Colonic mucosa (tissue), 4 donors: ENCODE measurements at regions not wholly inside any gene's neighbourhood (a gene's known extent, or its start where the extent isn't known, plus 50 kb on each side); places are given as distances from the start of the nearest gene placed in this dataset.

ENCODE experiments used
- DNase-seq: peaks from one replicate; pipeline ENCODE4 v3.0.0-alpha.2; 2020
- H3K27ac ChIP-seq: fragments of 200-600 bp; one replicate; pipeline ENCODE4 v1.8.0; 2021
- H3K27me3 ChIP-seq: fragments of 200-600 bp; one replicate; pipeline ENCODE4 v1.8.0; 2021
- H3K36me3 ChIP-seq: fragments of 200-600 bp; one replicate; pipeline ENCODE4 v1.8.0; 2021
- H3K4me1 ChIP-seq: fragments of 200-600 bp; one replicate; pipeline ENCODE4 v1.8.0; 2021; ENCODE audit warnings: mild to moderate bottlenecking
- H3K4me3 ChIP-seq: fragments of 200-600 bp; one replicate; pipeline ENCODE4 v1.8.0; 2021
- H3K9ac ChIP-seq, 2 donors: one replicate each; pipeline ENCODE4 v1.7.0; 2013; ENCODE audit warnings: control low read depth in 2 of 2, low read depth in 2 of 2, low read length in 2 of 2
- H3K9me3 ChIP-seq: fragments of 200-600 bp; one replicate; pipeline ENCODE4 v1.8.0; 2021
- CTCF ChIP-seq: fragments of 200-600 bp; IDR thresholded peaks from one replicate; pipeline ENCODE4 v1.8.0; 2022; ENCODE audit warnings: antibody characterized with exemption, mild to moderate bottlenecking
- intact Hi-C: fragments of 100-400 bp; cut with DNase I; formaldehyde crosslinking; loops from one replicate; pipeline ENCODE4 v1.14.1; 2022
- donor health status: healthy.
- donor health status: DM: no; HTN: no; CAD: no.
- donor health status: DM: no; HTN: no; CAD: no.

- no peaks in the 10 kb centered on the region for H3K27me3 ChIP-seq
- DNase-seq, result no peak
Measured at GRCh38 chr1:112779665-112780526, 64.8 kb upstream of the PPM1J start.

DNA sequence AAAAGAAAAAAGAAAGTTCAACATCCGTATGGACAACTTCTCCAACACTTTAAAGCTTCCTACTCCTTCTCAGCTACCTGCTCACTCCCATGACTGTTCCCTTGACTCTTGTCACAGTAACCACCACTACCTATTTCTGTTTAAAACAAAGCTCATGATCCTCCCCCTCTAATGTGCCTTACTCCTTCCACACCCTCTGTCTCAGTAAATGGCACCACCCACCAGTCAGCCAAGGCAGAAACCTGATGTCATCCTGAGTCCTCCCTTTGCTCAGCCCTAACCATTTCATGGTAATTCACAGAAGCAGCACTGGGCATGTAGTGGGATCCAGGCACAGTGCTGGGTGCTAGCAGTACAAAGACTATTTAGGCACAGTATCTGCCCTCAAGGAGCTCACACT lies 63.0 kb upstream of the PPM1J start:
- Histone ChIP-seq H3K9me3 (no peaks in the 10 kb centered on the region), H3K4me1 (no peaks in the 10 kb centered on the region), H3K4me3 (no peak overlapping the region), H3K27me3 (no peaks in the 10 kb centered on the region), H3K36me3 (no peaks in the 10 kb centered on the region), H3K27ac (no peak overlapping the region), H3K9ac (no peak overlapping the region)
- TF ChIP-seq CTCF, result no peak
- no peak for DNase-seq
- intact Hi-C loops, result no loop called here

More at GRCh38 chr1:112779665-112780526, 64.8 kb upstream of the PPM1J start:
- no peaks in the 10 kb centered on the region for H3K4me1 ChIP-seq
- no peaks in the 10 kb centered on the region for H3K36me3 ChIP-seq
- no peak overlapping the region for H3K27ac ChIP-seq
- H3K4me3 ChIP-seq, result no peak overlapping the region
- TF ChIP-seq CTCF, result no peak
- intact Hi-C loops, result no loop called here
- no peak overlapping the region for H3K9ac ChIP-seq
- no peaks in the 10 kb centered on the region for H3K9me3 ChIP-seq

- H3K4me1 ChIP-seq, result no peaks in the 10 kb centered on the region
- intact Hi-C loops, result no loop called here
- no peak for DNase-seq
- H3K27ac ChIP-seq, result no peak overlapping the region
- H3K36me3 ChIP-seq, result no peaks in the 10 kb centered on the region
- TF ChIP-seq CTCF, result no peak
- no peak overlapping the region for H3K4me3 ChIP-seq
- H3K9me3 ChIP-seq, result no peaks in the 10 kb centered on the region
- H3K9ac ChIP-seq, result no peak overlapping the region
- no peaks in the 10 kb centered on the region for H3K27me3 ChIP-seq
Measured at GRCh38 chr1:112776688-112777087, 61.6 kb upstream of the PPM1J start.

DNA sequence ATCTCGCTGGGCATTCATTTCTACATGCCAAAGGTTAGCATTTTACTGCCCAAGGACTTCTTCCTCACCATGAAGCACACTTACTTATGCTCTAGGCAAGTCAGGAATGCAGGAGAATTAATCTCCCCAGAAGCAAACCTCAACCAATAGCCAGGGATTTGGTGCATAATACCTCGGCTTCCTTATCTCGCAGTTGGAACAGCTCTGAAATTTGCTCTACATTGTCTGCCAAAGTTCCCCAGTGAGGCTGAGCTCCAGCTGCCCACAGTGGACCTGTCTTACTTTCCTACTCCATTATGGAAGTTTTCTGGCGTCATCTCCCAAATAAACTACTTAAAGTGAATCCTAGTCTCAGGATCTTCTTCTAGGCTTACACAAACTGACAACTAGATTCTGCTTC lies 57.6 kb upstream of the PPM1J start:
- Histone ChIP-seq H3K4me1 (no peaks in the 10 kb centered on the region), H3K4me3 (no peak overlapping the region), H3K27ac (no peak overlapping the region), H3K27me3 (no peaks in the 10 kb centered on the region), H3K36me3 (no peaks in the 10 kb centered on the region), H3K9ac (no peak overlapping the region), H3K9me3 (no peaks in the 10 kb centered on the region)
- intact Hi-C loops, result no loop called here
- TF ChIP-seq CTCF, result no peak
- DNase-seq, result no peak

DNA sequence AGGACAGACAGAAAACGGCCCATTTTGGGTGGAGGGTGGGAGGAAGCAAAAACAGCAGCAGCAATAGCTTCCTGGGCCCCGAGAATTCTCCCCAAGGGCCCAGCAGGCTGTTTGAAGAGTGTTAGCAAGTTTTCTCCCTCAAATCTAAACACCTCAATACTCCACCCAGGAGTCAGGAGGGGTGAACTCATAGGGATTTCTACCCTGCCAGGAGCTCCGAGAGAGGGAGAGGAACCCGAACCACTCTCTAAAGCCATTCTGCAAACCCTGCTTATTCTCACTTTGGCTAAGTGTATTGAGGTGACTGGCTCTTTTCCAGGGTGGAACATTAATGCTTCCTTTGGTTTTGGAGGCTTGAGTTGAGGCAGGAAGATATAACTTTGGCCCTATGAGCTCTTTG lies 55.6 kb upstream of the PPM1J start:
- Histone ChIP-seq H3K9me3 (no peaks in the 10 kb centered on the region), H3K27me3 (no peaks in the 10 kb centered on the region), H3K4me1 (no peaks in the 10 kb centered on the region), H3K36me3 (no peaks in the 10 kb centered on the region), H3K4me3 (no peak overlapping the region), H3K9ac (no peak overlapping the region), H3K27ac (no peak overlapping the region)
- intact Hi-C loops, result no loop called here
- no peak for TF ChIP-seq CTCF
- no peak for DNase-seq
